ENCODE measurements at regions not wholly inside any gene's neighbourhood (a gene's known extent, or its start where the extent isn't known, plus 50 kb on each side); places are given as distances from the start of the nearest gene placed in this dataset.
A peak's percentile ranks its signal among the peaks of the same experiment; 100 is the strongest.
"Not testable (repeated sequence)": the region's sequence is repeated elsewhere in the genome, so short reads cannot be mapped to it uniquely, and the experiment has no call there.

- H3K27me3 ChIP-seq (ENCODE audit: insufficient read depth, low read length); H4K20me1 ChIP-seq (ENCODE audit: insufficient read depth, low read length); H3K9me3 ChIP-seq (ENCODE audit: low read length); H3K27ac ChIP-seq (ENCODE audit: low read depth, low read length, poor library complexity, severe bottlenecking); H3K36me3 ChIP-seq (ENCODE audit: insufficient read depth, low read length); H3K9ac ChIP-seq (ENCODE audit: low read length); H2AFZ ChIP-seq (ENCODE audit: low read length); H3F3A ChIP-seq (ENCODE audit: insufficient read depth, low read length); H3K79me2 ChIP-seq (ENCODE audit: insufficient read depth, low read length); H3K4me3 ChIP-seq (ENCODE audit: low read depth, low read length, poor library complexity, severe bottlenecking); H3K4me2 ChIP-seq (ENCODE audit: low read length); H3K9me2 ChIP-seq (ENCODE audit: low read depth, low read length); H3K4me1 ChIP-seq (ENCODE audit: insufficient read depth, low read length, severe bottlenecking): not testable (repeated sequence)
- TF ChIP-seq, protein P1, sequence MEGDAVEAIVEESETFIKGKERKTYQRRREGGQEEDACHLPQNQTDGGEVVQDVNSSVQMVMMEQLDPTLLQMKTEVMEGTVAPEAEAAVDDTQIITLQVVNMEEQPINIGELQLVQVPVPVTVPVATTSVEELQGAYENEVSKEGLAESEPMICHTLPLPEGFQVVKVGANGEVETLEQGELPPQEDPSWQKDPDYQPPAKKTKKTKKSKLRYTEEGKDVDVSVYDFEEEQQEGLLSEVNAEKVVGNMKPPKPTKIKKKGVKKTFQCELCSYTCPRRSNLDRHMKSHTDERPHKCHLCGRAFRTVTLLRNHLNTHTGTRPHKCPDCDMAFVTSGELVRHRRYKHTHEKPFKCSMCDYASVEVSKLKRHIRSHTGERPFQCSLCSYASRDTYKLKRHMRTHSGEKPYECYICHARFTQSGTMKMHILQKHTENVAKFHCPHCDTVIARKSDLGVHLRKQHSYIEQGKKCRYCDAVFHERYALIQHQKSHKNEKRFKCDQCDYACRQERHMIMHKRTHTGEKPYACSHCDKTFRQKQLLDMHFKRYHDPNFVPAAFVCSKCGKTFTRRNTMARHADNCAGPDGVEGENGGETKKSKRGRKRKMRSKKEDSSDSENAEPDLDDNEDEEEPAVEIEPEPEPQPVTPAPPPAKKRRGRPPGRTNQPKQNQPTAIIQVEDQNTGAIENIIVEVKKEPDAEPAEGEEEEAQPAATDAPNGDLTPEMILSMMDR (IDR thresholded peaks at IDR 0.05; ENCODE audit: low read length): peak; percentile 36; the same call in 1 of the 2 replicates
Observed at GRCh38 chr1:146401281-146401825, 172.5 kb upstream of the NOTCH2NLA start.

DNA sequence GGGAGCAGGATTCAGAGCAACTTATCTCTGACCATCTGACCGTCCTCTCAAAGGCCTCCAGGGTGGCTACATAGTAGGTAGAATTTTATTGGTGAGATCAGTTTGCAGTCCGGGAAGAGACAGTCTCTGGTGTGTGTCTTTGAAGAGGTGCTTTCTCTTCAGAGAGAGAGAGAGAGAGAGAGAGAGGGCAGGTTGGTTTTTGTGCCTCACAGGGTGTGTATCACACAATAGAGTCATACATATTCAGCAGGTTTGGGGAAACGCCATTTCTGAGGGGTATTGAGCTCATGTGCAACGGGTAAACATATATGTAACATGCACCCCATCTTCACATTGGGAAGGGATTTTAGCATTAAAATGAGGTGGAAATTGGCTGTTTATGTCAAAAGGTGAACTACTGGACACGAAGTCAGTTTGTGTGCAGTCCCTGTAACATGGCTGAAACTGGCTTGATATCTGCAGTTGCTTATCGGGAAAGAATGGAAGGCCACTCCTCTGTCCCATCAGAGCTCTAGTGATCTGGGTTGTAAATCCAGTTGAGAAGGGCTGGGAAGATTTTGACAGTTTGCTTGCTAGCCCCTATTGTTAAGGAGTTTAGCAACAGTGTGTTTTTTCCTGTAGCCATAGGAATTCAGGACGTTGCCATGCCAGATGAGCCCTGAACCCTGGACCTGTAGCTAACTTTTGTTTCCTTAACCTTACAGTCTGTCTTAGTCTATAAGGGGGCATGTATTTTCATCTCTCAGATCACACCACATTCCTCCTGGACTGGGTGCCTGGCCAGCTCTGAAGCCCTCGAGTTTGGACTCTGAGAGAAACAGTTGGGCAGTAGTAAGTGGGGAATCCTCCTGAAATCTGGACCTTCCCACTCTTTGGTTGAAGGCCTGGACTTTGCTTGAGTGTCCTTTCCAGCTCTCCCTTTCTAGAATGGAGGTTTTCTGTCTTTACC, 171.6 kb upstream of the NOTCH2NLA start:
- not testable (repeated sequence) for H3K79me2 ChIP-seq (ENCODE audit: insufficient read depth, low read length); H3K4me1 ChIP-seq (ENCODE audit: insufficient read depth, low read length, severe bottlenecking); H3K9ac ChIP-seq (ENCODE audit: low read length); H3K4me2 ChIP-seq (ENCODE audit: low read length); H3K4me3 ChIP-seq (ENCODE audit: low read depth, low read length, poor library complexity, severe bottlenecking); H3K36me3 ChIP-seq (ENCODE audit: insufficient read depth, low read length); H3K9me3 ChIP-seq (ENCODE audit: low read length); H2AFZ ChIP-seq (ENCODE audit: low read length); H3K27ac ChIP-seq (ENCODE audit: low read depth, low read length, poor library complexity, severe bottlenecking); H3K27me3 ChIP-seq (ENCODE audit: insufficient read depth, low read length); H3F3A ChIP-seq (ENCODE audit: insufficient read depth, low read length); H3K9me2 ChIP-seq (ENCODE audit: low read depth, low read length); H4K20me1 ChIP-seq (ENCODE audit: insufficient read depth, low read length)

DNA sequence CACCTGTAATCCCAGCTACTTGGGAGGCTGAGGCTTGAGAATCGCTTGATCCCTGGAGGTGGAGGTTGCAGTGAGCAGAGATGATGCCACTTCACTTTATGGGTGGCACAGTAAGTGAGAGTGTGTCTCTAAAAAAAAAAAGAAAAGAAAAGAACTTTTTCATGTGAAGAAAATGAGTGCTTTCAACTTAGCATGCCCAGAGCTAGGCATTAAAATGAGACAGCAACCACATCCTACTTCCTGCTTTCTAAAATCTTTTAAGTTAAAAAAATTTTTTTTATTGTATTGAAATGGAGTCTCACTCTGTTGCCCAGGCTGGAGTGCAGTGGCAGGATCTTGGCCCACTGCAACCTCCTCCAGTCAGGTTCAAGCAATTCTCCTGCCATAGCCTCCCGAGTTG, 170.4 kb upstream of the NOTCH2NLA start:
- not testable (repeated sequence) for H3F3A ChIP-seq (ENCODE audit: insufficient read depth, low read length); H3K4me2 ChIP-seq (ENCODE audit: low read length); H3K9ac ChIP-seq (ENCODE audit: low read length); H2AFZ ChIP-seq (ENCODE audit: low read length); H3K9me2 ChIP-seq (ENCODE audit: low read depth, low read length); H3K79me2 ChIP-seq (ENCODE audit: insufficient read depth, low read length); H3K4me3 ChIP-seq (ENCODE audit: low read depth, low read length, poor library complexity, severe bottlenecking); H3K9me3 ChIP-seq (ENCODE audit: low read length); H3K4me1 ChIP-seq (ENCODE audit: insufficient read depth, low read length, severe bottlenecking); H3K27ac ChIP-seq (ENCODE audit: low read depth, low read length, poor library complexity, severe bottlenecking); H3K27me3 ChIP-seq (ENCODE audit: insufficient read depth, low read length); H4K20me1 ChIP-seq (ENCODE audit: insufficient read depth, low read length); H3K36me3 ChIP-seq (ENCODE audit: insufficient read depth, low read length)

DNA sequence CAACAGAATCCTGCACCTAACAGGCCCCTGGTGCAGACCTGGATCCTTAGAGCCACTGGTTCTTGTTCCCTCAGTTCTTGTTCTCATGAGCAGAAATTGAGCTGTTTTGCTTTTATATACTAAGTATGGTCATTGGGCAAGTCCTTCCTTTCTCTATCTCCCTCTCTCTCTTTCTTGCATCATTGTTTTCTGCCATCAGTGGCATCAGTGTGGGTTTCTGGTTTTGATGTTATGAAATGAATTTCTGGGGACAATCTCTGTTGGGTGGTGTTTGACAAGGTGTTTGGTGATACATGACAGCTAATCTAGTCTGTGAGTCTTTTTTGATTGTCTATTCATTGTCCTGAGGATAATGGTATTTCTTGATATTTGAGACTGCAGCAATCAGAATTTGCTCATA, 168.0 kb upstream of the NOTCH2NLA start:
- H3K27me3 ChIP-seq (ENCODE audit: insufficient read depth, low read length); H3K4me2 ChIP-seq (ENCODE audit: low read length); H3K9me2 ChIP-seq (ENCODE audit: low read depth, low read length); H3K79me2 ChIP-seq (ENCODE audit: insufficient read depth, low read length); H3K36me3 ChIP-seq (ENCODE audit: insufficient read depth, low read length); H3F3A ChIP-seq (ENCODE audit: insufficient read depth, low read length); H3K4me3 ChIP-seq (ENCODE audit: low read depth, low read length, poor library complexity, severe bottlenecking); H3K9ac ChIP-seq (ENCODE audit: low read length); H4K20me1 ChIP-seq (ENCODE audit: insufficient read depth, low read length); H3K4me1 ChIP-seq (ENCODE audit: insufficient read depth, low read length, severe bottlenecking); H2AFZ ChIP-seq (ENCODE audit: low read length); H3K9me3 ChIP-seq (ENCODE audit: low read length); H3K27ac ChIP-seq (ENCODE audit: low read depth, low read length, poor library complexity, severe bottlenecking): not testable (repeated sequence)

DNA sequence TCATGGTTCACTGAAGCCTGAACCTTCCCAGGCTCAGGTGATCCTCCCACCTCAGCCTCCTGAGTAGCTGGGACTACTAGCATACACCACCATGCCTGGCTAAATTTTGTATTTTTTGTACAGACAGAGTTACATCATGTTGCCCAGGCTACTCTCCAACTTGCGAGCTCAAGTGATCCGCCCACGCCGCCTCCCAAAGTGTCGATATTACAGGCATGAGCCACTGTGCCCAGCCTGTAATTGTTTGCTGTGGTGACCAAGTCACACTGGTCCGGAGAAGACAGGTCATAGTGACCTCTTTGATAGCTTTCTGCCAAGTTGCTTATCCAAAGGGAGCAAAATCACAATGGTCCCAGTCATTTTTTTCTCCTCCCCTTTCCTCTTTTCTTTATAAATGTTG, 167.4 kb upstream of the NOTCH2NLA start:
- H3K27me3 ChIP-seq (ENCODE audit: insufficient read depth, low read length): not testable (repeated sequence)

DNA sequence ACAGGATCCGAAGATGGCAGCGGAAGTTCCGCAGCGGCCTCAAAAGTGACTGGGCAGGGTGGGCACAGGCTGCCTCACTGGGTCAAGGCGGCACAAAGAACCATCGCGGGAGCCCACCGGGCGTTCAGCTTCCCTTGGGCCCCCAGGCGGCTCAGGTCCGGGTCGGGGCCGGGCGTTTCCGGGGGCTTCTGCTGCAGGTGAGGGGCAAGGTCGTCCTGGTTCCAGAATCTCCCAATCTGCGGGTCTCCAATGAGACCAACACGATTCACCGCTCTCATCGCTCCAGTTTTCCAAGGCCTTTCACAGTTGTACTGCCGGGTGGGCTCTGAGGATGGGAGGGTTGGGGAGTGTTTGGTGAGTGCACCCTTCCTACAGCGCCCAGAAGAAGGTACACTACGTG, 165.0 kb upstream of the NOTCH2NLA start:
- not testable (repeated sequence) for H3K27ac ChIP-seq (ENCODE audit: low read depth, low read length, poor library complexity, severe bottlenecking); H3K36me3 ChIP-seq (ENCODE audit: insufficient read depth, low read length); H3K4me1 ChIP-seq (ENCODE audit: insufficient read depth, low read length, severe bottlenecking); H3K4me2 ChIP-seq (ENCODE audit: low read length); H3K9me3 ChIP-seq (ENCODE audit: low read length); H3K9ac ChIP-seq (ENCODE audit: low read length); H3K79me2 ChIP-seq (ENCODE audit: insufficient read depth, low read length); H3F3A ChIP-seq (ENCODE audit: insufficient read depth, low read length); H3K9me2 ChIP-seq (ENCODE audit: low read depth, low read length); H2AFZ ChIP-seq (ENCODE audit: low read length); H3K4me3 ChIP-seq (ENCODE audit: low read depth, low read length, poor library complexity, severe bottlenecking); H3K27me3 ChIP-seq (ENCODE audit: insufficient read depth, low read length); H4K20me1 ChIP-seq (ENCODE audit: insufficient read depth, low read length)

More for the DNA sequence above, 167.4 kb upstream of the NOTCH2NLA start:
- not testable (repeated sequence) for H3K9me2 ChIP-seq (ENCODE audit: low read depth, low read length); H3K4me1 ChIP-seq (ENCODE audit: insufficient read depth, low read length, severe bottlenecking); H3K9me3 ChIP-seq (ENCODE audit: low read length); H3K9ac ChIP-seq (ENCODE audit: low read length); H3K4me3 ChIP-seq (ENCODE audit: low read depth, low read length, poor library complexity, severe bottlenecking); H3F3A ChIP-seq (ENCODE audit: insufficient read depth, low read length); H4K20me1 ChIP-seq (ENCODE audit: insufficient read depth, low read length); H3K79me2 ChIP-seq (ENCODE audit: insufficient read depth, low read length); H3K36me3 ChIP-seq (ENCODE audit: insufficient read depth, low read length); H3K4me2 ChIP-seq (ENCODE audit: low read length); H3K27ac ChIP-seq (ENCODE audit: low read depth, low read length, poor library complexity, severe bottlenecking); H2AFZ ChIP-seq (ENCODE audit: low read length)

DNA sequence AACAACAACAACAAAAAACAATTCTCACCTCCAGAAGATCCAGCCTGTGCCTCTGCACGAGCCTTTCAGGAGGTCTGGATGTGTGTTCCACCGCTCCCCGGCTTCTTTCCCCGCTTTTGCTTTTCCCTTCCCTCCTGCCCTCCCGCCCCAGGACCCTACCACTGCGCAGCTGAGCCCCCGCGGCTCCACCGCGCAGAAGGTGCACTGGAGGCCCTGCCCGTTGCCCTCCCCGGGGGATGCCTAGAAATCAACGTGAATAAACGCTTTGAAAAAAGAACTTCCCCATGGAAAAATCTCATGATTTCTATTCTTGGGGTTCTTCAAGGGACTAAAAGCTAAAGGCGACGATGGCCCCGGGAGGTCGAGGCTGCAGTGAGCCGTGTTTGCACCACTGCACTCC, 164.3 kb upstream of the NOTCH2NLA start:
- not testable (repeated sequence) for H3K9ac ChIP-seq (ENCODE audit: low read length); H3K79me2 ChIP-seq (ENCODE audit: insufficient read depth, low read length)

More for the DNA sequence above, 164.3 kb upstream of the NOTCH2NLA start:
- H4K20me1 ChIP-seq (ENCODE audit: insufficient read depth, low read length); H3K36me3 ChIP-seq (ENCODE audit: insufficient read depth, low read length); H3K9me3 ChIP-seq (ENCODE audit: low read length); H3K9me2 ChIP-seq (ENCODE audit: low read depth, low read length); H3K27ac ChIP-seq (ENCODE audit: low read depth, low read length, poor library complexity, severe bottlenecking); H3K27me3 ChIP-seq (ENCODE audit: insufficient read depth, low read length); H3K4me1 ChIP-seq (ENCODE audit: insufficient read depth, low read length, severe bottlenecking); H2AFZ ChIP-seq (ENCODE audit: low read length); H3K4me2 ChIP-seq (ENCODE audit: low read length); H3K4me3 ChIP-seq (ENCODE audit: low read depth, low read length, poor library complexity, severe bottlenecking); H3F3A ChIP-seq (ENCODE audit: insufficient read depth, low read length): not testable (repeated sequence)
